HCT116 (cell line): ENCODE measurements at regions not wholly inside any gene's neighbourhood (a gene's known extent, or its start where the extent isn't known, plus 50 kb on each side); places are given as distances from the start of the nearest gene placed in this dataset.

Experiments used
- EZH2 ChIP-seq: fragments of 200-600 bp; sonication (generic); IDR thresholded peaks from 2 replicates; pipeline ENCODE4 v1.6.1; 2017; ENCODE audit warnings: antibody characterized with exemption, mixed run types
- POLR2A ChIP-seq: IDR thresholded peaks from 2 replicates; pipeline ENCODE4 v1.7.0; 2011; ENCODE audit warnings: borderline replicate concordance; ENCODE audit not compliant: insufficient read depth, insufficient read length; ENCODE audit errors: extremely low read depth
- POLR2AphosphoS5 ChIP-seq: IDR thresholded peaks from 2 replicates; pipeline ENCODE4 v1.6.1; 2011; ENCODE audit warnings: mild to moderate bottlenecking, low read depth, low read length, moderate library complexity
- RAD21 ChIP-seq: IDR thresholded peaks from 2 replicates; pipeline ENCODE4 v1.6.1; 2012; ENCODE audit warnings: low read depth, mild to moderate bottlenecking
- SIN3A ChIP-seq: IDR thresholded peaks from 2 replicates; pipeline ENCODE4 v1.6.1; 2012; ENCODE audit warnings: low read depth
- ZFX ChIP-seq: fragments of 450-650 bp; IDR thresholded peaks from 2 replicates; pipeline ENCODE4 v1.6.1; 2017
- TF ChIP-seq, protein P1 (sequence below), 3 experiments: fragments of 200-600 bp in 1 of 3; sonication (generic) in 1 of 3; IDR thresholded peaks in 2 of 3; conservative IDR thresholded peaks in 1 of 3; 2 replicates each; pipeline ENCODE4 v1.5.1; 2012 to 2017; ENCODE audit warnings: low read depth in 2 of 3, low read length in 2 of 3, antibody characterized with exemption in 1 of 3, borderline replicate concordance in 1 of 3, control low read depth in 1 of 3, mild to moderate bottlenecking in 1 of 3, mixed read lengths in 1 of 3, mixed run types in 1 of 3, moderate library complexity in 1 of 3; ENCODE audit not compliant: insufficient read depth in 1 of 3
- TF ChIP-seq, protein P2 (sequence below): IDR thresholded peaks from 2 replicates; pipeline ENCODE4 v1.6.1; 2012

DNA sequence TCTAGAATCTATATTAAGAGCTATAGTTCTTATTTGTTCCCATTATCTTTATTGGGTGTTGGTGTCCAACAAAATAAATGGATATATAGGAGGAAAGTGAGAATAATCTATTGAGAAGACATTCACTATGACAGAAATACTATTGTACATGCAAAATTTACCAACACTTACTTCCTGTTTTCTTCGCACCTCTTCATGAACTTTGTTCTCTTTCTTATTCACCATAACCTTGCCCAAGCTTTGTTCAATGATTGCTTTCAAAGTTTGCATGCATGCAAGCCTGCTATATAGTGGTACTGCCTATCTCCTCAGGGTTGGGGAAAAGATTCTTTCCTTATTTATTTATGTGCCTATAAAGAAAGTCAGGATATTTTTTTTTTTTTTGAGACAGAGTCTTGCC, 176.4 kb upstream of the JADE1 start:
- no peak for TF ChIP-seq POLR2A
- TF ChIP-seq, protein P1, sequence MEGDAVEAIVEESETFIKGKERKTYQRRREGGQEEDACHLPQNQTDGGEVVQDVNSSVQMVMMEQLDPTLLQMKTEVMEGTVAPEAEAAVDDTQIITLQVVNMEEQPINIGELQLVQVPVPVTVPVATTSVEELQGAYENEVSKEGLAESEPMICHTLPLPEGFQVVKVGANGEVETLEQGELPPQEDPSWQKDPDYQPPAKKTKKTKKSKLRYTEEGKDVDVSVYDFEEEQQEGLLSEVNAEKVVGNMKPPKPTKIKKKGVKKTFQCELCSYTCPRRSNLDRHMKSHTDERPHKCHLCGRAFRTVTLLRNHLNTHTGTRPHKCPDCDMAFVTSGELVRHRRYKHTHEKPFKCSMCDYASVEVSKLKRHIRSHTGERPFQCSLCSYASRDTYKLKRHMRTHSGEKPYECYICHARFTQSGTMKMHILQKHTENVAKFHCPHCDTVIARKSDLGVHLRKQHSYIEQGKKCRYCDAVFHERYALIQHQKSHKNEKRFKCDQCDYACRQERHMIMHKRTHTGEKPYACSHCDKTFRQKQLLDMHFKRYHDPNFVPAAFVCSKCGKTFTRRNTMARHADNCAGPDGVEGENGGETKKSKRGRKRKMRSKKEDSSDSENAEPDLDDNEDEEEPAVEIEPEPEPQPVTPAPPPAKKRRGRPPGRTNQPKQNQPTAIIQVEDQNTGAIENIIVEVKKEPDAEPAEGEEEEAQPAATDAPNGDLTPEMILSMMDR (IDR thresholded peaks at IDR 0.05 in 2 of 3, conservative IDR thresholded peaks at IDR 0.05 in 1 of 3; ENCODE audit: borderline replicate concordance in 1 of 3, insufficient read depth in 1 of 3, low read depth in 2 of 3, low read length in 2 of 3) = no peak
- TF ChIP-seq ZFX = no peak
- no peak for TF ChIP-seq POLR2AphosphoS5
- TF ChIP-seq EZH2 = no peak
- no peak for TF ChIP-seq RAD21
- no peak for TF ChIP-seq SIN3A
- TF ChIP-seq, protein P2, sequence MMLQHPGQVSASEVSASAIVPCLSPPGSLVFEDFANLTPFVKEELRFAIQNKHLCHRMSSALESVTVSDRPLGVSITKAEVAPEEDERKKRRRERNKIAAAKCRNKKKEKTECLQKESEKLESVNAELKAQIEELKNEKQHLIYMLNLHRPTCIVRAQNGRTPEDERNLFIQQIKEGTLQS = no peak
